ENCODE measurements at regions not wholly inside any gene's neighbourhood (a gene's known extent, or its start where the extent isn't known, plus 50 kb on each side); places are given as distances from the start of the nearest gene placed in this dataset.

GRCh38 chrX:150298841-150299551 is 64.1 kb upstream of the MAMLD1 start:
- TF ChIP-seq POLR2A (IDR thresholded peaks at IDR 0.05; ENCODE audit: extremely low read depth, insufficient read length), result no peak
- no peak for TF ChIP-seq CTCF (IDR thresholded peaks at IDR 0.05; ENCODE audit: low read depth, low read length)
- TF ChIP-seq MAX (IDR thresholded peaks at IDR 0.05; ENCODE audit: low read depth, low read length), result no peak
